ENCODE measurements at regions not wholly inside any gene's neighbourhood (a gene's known extent, or its start where the extent isn't known, plus 50 kb on each side); places are given as distances from the start of the nearest gene placed in this dataset.
A peak's percentile ranks its signal among the peaks of the same experiment; 100 is the strongest.

GRCh38 chr18:10232062-10232461 is 222.4 kb upstream of the APCDD1 start:
- no peak overlapping the region for H3K27ac Mint-ChIP-seq (ENCODE audit: unreplicated experiment)
- Histone ChIP-seq H3K27ac (ENCODE audit: low read depth, low read length) (no peak overlapping the region), H3K27me3 (ENCODE audit: insufficient read depth, low read length) (no peaks in the 10 kb centered on the region), H2AFZ (ENCODE audit: low read depth, low read length) (no peak overlapping the region), H3K4me1 (ENCODE audit: insufficient read depth, low read length) (no peaks in the 10 kb centered on the region), H3K79me2 (ENCODE audit: insufficient read depth, low read length) (no peaks in the 10 kb centered on the region), H3K4me3 (ENCODE audit: insufficient read depth, low read depth, low read length) (no peak overlapping the region), H4K20me1 (ENCODE audit: insufficient read depth, low read length) (no peaks in the 10 kb centered on the region), H3K4me2 (ENCODE audit: low read length) (no peak overlapping the region), H3K9me3 (ENCODE audit: insufficient read depth, low read depth, low read length) (peaks cover 15% of the 10 kb centered on the region), H3K9ac (ENCODE audit: low read length) (no peak overlapping the region), H3K36me3 (ENCODE audit: insufficient read depth, low read length) (no peaks in the 10 kb centered on the region)
- peak; percentile 23 for DNase-seq (ENCODE audit: low read depth)
- FAIRE-seq = peak; percentile 54
- H3K9me3 Mint-ChIP-seq (ENCODE audit: unreplicated experiment) = peaks cover 24% of the 10 kb centered on the region
- H3K36me3 Mint-ChIP-seq (ENCODE audit: low read depth, unreplicated experiment) = peaks cover 8% of the 10 kb centered on the region
- H3K4me3 Mint-ChIP-seq (ENCODE audit: unreplicated experiment) = no peak overlapping the region
- H3K27me3 Mint-ChIP-seq (ENCODE audit: low read depth, unreplicated experiment) = no peaks in the 10 kb centered on the region
- H3K4me1 Mint-ChIP-seq (ENCODE audit: low read depth, unreplicated experiment) = peaks cover 16% of the 10 kb centered on the region
- no peak for TF ChIP-seq EZH2 (IDR thresholded peaks at IDR 0.05; ENCODE audit: insufficient read depth, low read length)
- TF ChIP-seq, protein P1, sequence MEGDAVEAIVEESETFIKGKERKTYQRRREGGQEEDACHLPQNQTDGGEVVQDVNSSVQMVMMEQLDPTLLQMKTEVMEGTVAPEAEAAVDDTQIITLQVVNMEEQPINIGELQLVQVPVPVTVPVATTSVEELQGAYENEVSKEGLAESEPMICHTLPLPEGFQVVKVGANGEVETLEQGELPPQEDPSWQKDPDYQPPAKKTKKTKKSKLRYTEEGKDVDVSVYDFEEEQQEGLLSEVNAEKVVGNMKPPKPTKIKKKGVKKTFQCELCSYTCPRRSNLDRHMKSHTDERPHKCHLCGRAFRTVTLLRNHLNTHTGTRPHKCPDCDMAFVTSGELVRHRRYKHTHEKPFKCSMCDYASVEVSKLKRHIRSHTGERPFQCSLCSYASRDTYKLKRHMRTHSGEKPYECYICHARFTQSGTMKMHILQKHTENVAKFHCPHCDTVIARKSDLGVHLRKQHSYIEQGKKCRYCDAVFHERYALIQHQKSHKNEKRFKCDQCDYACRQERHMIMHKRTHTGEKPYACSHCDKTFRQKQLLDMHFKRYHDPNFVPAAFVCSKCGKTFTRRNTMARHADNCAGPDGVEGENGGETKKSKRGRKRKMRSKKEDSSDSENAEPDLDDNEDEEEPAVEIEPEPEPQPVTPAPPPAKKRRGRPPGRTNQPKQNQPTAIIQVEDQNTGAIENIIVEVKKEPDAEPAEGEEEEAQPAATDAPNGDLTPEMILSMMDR (IDR thresholded peaks at IDR 0.05; ENCODE audit: insufficient read depth, low read depth, low read length) = no peak

DNA sequence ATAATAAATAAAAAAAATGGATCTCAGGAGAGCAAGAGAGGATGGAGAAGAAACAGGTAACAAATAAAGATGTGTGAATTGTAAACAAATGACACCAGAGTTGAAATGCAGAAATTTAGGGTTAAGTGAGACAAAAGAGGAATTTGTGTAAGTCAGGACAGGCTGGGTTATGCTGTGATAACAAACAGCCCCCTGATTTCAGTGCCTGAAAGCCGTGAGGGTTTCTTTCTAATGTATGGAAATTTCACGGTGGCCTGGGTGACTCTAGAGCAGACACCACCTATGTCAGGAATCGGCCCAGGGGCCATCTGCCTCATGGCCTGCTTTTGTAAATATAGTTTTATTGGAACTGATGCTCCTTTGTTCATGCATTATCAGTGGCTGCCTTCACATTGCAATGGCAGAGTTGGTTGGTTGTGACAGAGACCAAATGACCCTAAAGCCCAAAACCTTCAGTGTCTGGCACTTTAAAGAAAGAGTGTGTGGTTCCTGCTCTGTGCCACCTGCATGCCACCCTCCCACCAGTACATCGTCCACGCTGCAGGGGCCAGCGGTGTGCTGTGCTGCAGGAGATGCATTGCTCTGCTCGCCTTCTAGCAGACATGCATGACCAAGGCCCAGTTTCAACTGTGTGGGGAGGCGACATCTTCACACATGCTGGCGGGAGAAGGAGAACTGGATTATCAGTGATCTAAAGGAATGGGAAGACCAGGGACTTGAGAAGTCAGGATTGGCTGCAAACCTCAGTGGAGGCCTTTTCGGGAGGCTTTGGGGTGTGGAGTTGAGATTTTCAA is 221.2 kb upstream of the APCDD1 start:
- Histone ChIP-seq H3K36me3 (ENCODE audit: insufficient read depth, low read length) (no peaks in the 10 kb centered on the region), H3K4me3 (ENCODE audit: insufficient read depth, low read depth, low read length) (no peak overlapping the region), H2AFZ (ENCODE audit: low read depth, low read length) (no peak overlapping the region), H3K9ac (ENCODE audit: low read length) (no peak overlapping the region), H3K9me3 (ENCODE audit: insufficient read depth, low read depth, low read length) (peaks cover 15% of the 10 kb centered on the region), H4K20me1 (ENCODE audit: insufficient read depth, low read length) (no peaks in the 10 kb centered on the region), H3K79me2 (ENCODE audit: insufficient read depth, low read length) (no peaks in the 10 kb centered on the region), H3K27me3 (ENCODE audit: insufficient read depth, low read length) (no peaks in the 10 kb centered on the region), H3K4me2 (ENCODE audit: low read length) (no peak overlapping the region), H3K27ac (ENCODE audit: low read depth, low read length) (no peak overlapping the region), H3K4me1 (ENCODE audit: insufficient read depth, low read length) (no peaks in the 10 kb centered on the region)
- H3K4me3 Mint-ChIP-seq (ENCODE audit: unreplicated experiment) = no peak overlapping the region
- H3K27ac Mint-ChIP-seq (ENCODE audit: unreplicated experiment) = no peak overlapping the region
- H3K27me3 Mint-ChIP-seq (ENCODE audit: low read depth, unreplicated experiment) = no peaks in the 10 kb centered on the region
- peaks cover 21% of the 10 kb centered on the region for H3K9me3 Mint-ChIP-seq (ENCODE audit: unreplicated experiment)
- peaks cover 16% of the 10 kb centered on the region for H3K4me1 Mint-ChIP-seq (ENCODE audit: low read depth, unreplicated experiment)
- no peak for FAIRE-seq
- DNase-seq (ENCODE audit: low read depth) = no peak
- peaks cover 8% of the 10 kb centered on the region for H3K36me3 Mint-ChIP-seq (ENCODE audit: low read depth, unreplicated experiment)
- TF ChIP-seq EZH2 (IDR thresholded peaks at IDR 0.05; ENCODE audit: insufficient read depth, low read length) = no peak
- TF ChIP-seq, protein P1 (IDR thresholded peaks at IDR 0.05; ENCODE audit: insufficient read depth, low read depth, low read length) = no peak

DNA sequence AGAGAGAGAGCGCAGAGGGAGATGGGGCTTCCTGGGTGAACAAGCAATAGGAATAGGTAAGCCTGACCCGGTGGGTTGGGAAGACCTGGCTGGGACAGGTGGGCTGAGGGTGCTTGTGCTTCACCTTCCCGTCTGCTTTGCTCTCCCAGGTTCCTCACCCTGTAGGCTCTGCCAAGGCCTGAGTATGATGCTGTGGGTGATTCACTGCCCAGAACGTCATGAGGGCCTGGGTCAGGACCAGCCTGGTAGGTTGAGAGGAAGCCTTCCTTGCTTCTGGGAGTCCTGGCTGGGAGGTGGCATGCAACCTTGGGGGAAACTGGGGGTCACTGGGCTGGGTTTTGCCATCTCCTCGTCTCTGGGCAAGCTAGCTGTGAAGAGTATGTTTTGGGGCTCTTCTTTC is 220.2 kb upstream of the APCDD1 start:
- no peak for TF ChIP-seq EZH2 (IDR thresholded peaks at IDR 0.05; ENCODE audit: insufficient read depth, low read length)
- TF ChIP-seq, protein P1 (IDR thresholded peaks at IDR 0.05; ENCODE audit: insufficient read depth, low read depth, low read length) = no peak
- FAIRE-seq = no peak
- Histone ChIP-seq H3K79me2 (ENCODE audit: insufficient read depth, low read length) (no peaks in the 10 kb centered on the region), H3K9me3 (ENCODE audit: insufficient read depth, low read depth, low read length) (peaks cover 6% of the 10 kb centered on the region), H3K4me3 (ENCODE audit: insufficient read depth, low read depth, low read length) (no peak overlapping the region), H3K9ac (ENCODE audit: low read length) (no peak overlapping the region), H3K4me2 (ENCODE audit: low read length) (no peak overlapping the region), H3K27me3 (ENCODE audit: insufficient read depth, low read length) (no peaks in the 10 kb centered on the region), H2AFZ (ENCODE audit: low read depth, low read length) (no peak overlapping the region), H3K36me3 (ENCODE audit: insufficient read depth, low read length) (no peaks in the 10 kb centered on the region), H4K20me1 (ENCODE audit: insufficient read depth, low read length) (no peaks in the 10 kb centered on the region), H3K27ac (ENCODE audit: low read depth, low read length) (no peak overlapping the region), H3K4me1 (ENCODE audit: insufficient read depth, low read length) (no peaks in the 10 kb centered on the region)
- H3K27me3 Mint-ChIP-seq (ENCODE audit: low read depth, unreplicated experiment) = peaks cover 5% of the 10 kb centered on the region
- H3K27ac Mint-ChIP-seq (ENCODE audit: unreplicated experiment) = no peak overlapping the region
- DNase-seq (ENCODE audit: low read depth) = no peak
- no peak overlapping the region for H3K4me3 Mint-ChIP-seq (ENCODE audit: unreplicated experiment)
- H3K36me3 Mint-ChIP-seq (ENCODE audit: low read depth, unreplicated experiment) = peaks cover 6% of the 10 kb centered on the region
- H3K9me3 Mint-ChIP-seq (ENCODE audit: unreplicated experiment) = peaks cover 21% of the 10 kb centered on the region
- peaks cover 16% of the 10 kb centered on the region for H3K4me1 Mint-ChIP-seq (ENCODE audit: low read depth, unreplicated experiment)

All from astrocyte (in vitro differentiated cells and primary cell).